Neural progenitor cell (in vitro differentiated cells): ENCODE measurements at regions not wholly inside any gene's neighbourhood (a gene's known extent, or its start where the extent isn't known, plus 50 kb on each side); places are given as distances from the start of the nearest gene placed in this dataset.

Experiments used
- DNase-seq: peaks from one replicate; pipeline ENCODE4 v3.0.0-alpha.2; 2016; ENCODE audit warnings: low spot score
- H2AFZ ChIP-seq: fragments of 200-600 bp; sonication (generic); replicated peaks from 2 replicates; pipeline ENCODE4 v1.6.1; 2016; ENCODE audit warnings: antibody characterized with exemption
- H3F3A ChIP-seq: fragments of 200-600 bp; sonication (generic); 2 replicates; pipeline ENCODE4 v1.6.1; 2016; ENCODE audit warnings: antibody characterized with exemption, low read depth
- H3K27ac ChIP-seq: fragments of 200-600 bp; sonication (generic); 2 replicates; pipeline ENCODE4 v1.5.1; 2016; ENCODE audit warnings: mild to moderate bottlenecking
- H3K27me3 ChIP-seq: fragments of 200-600 bp; sonication (generic); 2 replicates; pipeline ENCODE4 v1.6.1; 2016; ENCODE audit warnings: mild to moderate bottlenecking, moderate library complexity
- H3K36me3 ChIP-seq: fragments of 200-600 bp; sonication (generic); 2 replicates; pipeline ENCODE4 v1.5.1; 2016
- H3K4me1 ChIP-seq: fragments of 200-600 bp; sonication (generic); 2 replicates; pipeline ENCODE4 v1.6.1; 2016; ENCODE audit warnings: mixed run types
- H3K4me2 ChIP-seq: fragments of 200-600 bp; sonication (generic); 2 replicates; pipeline ENCODE4 v1.6.1; 2016
- H3K4me3 ChIP-seq: fragments of 200-600 bp; sonication (generic); 2 replicates; pipeline ENCODE4 v1.5.1; 2016
- H3K79me2 ChIP-seq: fragments of 200-600 bp; sonication (generic); 2 replicates; pipeline ENCODE4 v1.6.1; 2016; ENCODE audit warnings: low read depth
- H3K9ac ChIP-seq: fragments of 200-600 bp; sonication (generic); 2 replicates; pipeline ENCODE4 v1.6.1; 2016
- H3K9me3 ChIP-seq: fragments of 200-600 bp; sonication (generic); 2 replicates; pipeline ENCODE4 v1.5.1; 2016; ENCODE audit warnings: low read depth
- H4K20me1 ChIP-seq: fragments of 200-600 bp; sonication (generic); 2 replicates; pipeline ENCODE4 v1.6.1; 2016; ENCODE audit warnings: low read depth
- H3K27ac Mint-ChIP-seq: 3 replicates; pipeline ENCODE4 v1.8.0; 2021; ENCODE audit warnings: mixed read lengths
- H3K27me3 Mint-ChIP-seq: 2 replicates; pipeline ENCODE4 v1.8.0; 2022; ENCODE audit warnings: low read depth, mild to moderate bottlenecking, inconsistent platforms, moderate library complexity, mixed read lengths; ENCODE audit not compliant: insufficient read depth
- H3K36me3 Mint-ChIP-seq: 3 replicates; pipeline ENCODE4 v1.8.0; 2021; ENCODE audit warnings: mixed read lengths
- H3K4me1 Mint-ChIP-seq: 3 replicates; pipeline ENCODE4 v1.8.0; 2021; ENCODE audit warnings: mixed read lengths
- H3K4me3 Mint-ChIP-seq: 3 replicates; pipeline ENCODE4 v1.8.0; 2021; ENCODE audit warnings: mild to moderate bottlenecking, moderate library complexity, mixed read lengths
- H3K9me3 Mint-ChIP-seq: 3 replicates; pipeline ENCODE4 v1.8.0; 2020; ENCODE audit warnings: mixed read lengths
- CTCF ChIP-seq: fragments of 200-600 bp; sonication (generic); IDR thresholded peaks from 2 replicates; pipeline ENCODE4 v1.5.1; 2017; ENCODE audit warnings: antibody characterized with exemption, mild to moderate bottlenecking
- EZH2 ChIP-seq: fragments of 200-600 bp; sonication (generic); IDR thresholded peaks from 2 replicates; pipeline ENCODE4 v1.6.1; 2017; ENCODE audit warnings: antibody characterized with exemption, mild to moderate bottlenecking, moderate library complexity
- EZH2phosphoT487 ChIP-seq: fragments of 200-600 bp; sonication (generic); IDR thresholded peaks from 2 replicates; pipeline ENCODE4 v1.6.1; 2017; ENCODE audit warnings: antibody characterized with exemption

DNA sequence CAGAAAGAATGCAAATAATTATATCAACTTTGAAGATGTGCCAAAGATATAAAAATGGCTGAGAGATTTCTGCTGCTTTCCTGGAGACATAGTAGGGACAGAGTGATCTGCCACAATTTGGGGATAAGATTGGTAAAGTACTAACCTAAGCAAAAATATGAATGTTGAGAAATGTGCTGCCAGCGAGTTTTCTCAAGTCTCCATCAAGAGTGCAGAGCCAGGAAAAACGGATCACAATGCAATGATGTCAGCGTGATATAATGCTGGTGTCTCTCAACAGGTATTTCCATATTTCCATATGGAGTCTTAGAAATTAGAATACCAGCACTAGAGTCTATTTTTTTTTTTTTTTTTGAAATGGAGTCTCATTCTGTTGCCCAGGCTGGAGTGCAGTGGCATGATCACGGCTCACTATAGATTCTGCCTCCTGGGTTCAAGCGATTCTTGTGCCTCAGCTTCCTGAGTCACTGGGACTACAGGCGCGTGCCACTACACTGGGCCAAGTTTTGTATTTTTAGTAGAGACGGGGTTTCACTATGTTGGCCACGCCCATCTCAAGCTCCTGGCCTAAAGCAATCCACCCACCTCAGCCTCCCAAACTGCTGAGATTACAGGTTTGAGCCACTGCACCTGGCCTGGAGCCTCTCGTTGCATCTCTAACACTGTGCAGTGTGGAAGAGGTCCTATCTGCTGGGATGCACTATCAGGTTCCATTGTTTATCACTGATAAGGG is 893.5 kb downstream of the TRIML1 start:
- Histone ChIP-seq H3K79me2 (no peaks in the 10 kb centered on the region), H3K36me3 (no peaks in the 10 kb centered on the region), H2AFZ (no peak overlapping the region), H3K27ac (no peak overlapping the region), H3K4me1 (no peaks in the 10 kb centered on the region), H4K20me1 (no peaks in the 10 kb centered on the region), H3K9ac (no peak overlapping the region), H3K4me3 (no peak overlapping the region), H3F3A (no peaks in the 10 kb centered on the region), H3K9me3 (no peaks in the 10 kb centered on the region), H3K27me3 (no peaks in the 10 kb centered on the region), H3K4me2 (no peak overlapping the region)
- Mint-ChIP-seq H3K27me3 (peaks cover 2% of the 10 kb centered on the region), H3K36me3 (no peaks in the 10 kb centered on the region), H3K27ac (no peak overlapping the region), H3K9me3 (no peaks in the 10 kb centered on the region), H3K4me1 (no peaks in the 10 kb centered on the region), H3K4me3 (no peak overlapping the region)
- DNase-seq: no peak
- no peak for TF ChIP-seq EZH2phosphoT487
- no peak for TF ChIP-seq CTCF
- no peak for TF ChIP-seq EZH2

GRCh38 chr4:189033801-189034347 is 894.6 kb downstream of the TRIML1 start:
- Histone ChIP-seq H4K20me1 (no peaks in the 10 kb centered on the region), H3K79me2 (no peaks in the 10 kb centered on the region), H3K36me3 (no peaks in the 10 kb centered on the region), H3K4me2 (no peak overlapping the region), H3K27ac (no peak overlapping the region), H3K9ac (no peak overlapping the region), H2AFZ (peak overlapping the region; percentile 17), H3F3A (no peaks in the 10 kb centered on the region), H3K4me1 (no peaks in the 10 kb centered on the region), H3K9me3 (no peaks in the 10 kb centered on the region), H3K27me3 (no peaks in the 10 kb centered on the region), H3K4me3 (no peak overlapping the region)
- H3K27ac Mint-ChIP-seq: no peak overlapping the region
- H3K4me3 Mint-ChIP-seq: no peak overlapping the region
- no peaks in the 10 kb centered on the region for H3K36me3 Mint-ChIP-seq
- no peaks in the 10 kb centered on the region for H3K9me3 Mint-ChIP-seq
- H3K4me1 Mint-ChIP-seq: no peaks in the 10 kb centered on the region
- no peak for DNase-seq
- TF ChIP-seq EZH2 (no peak), EZH2phosphoT487 (no peak), CTCF (no peak)
- H3K27me3 Mint-ChIP-seq: peaks cover 2% of the 10 kb centered on the region

DNA sequence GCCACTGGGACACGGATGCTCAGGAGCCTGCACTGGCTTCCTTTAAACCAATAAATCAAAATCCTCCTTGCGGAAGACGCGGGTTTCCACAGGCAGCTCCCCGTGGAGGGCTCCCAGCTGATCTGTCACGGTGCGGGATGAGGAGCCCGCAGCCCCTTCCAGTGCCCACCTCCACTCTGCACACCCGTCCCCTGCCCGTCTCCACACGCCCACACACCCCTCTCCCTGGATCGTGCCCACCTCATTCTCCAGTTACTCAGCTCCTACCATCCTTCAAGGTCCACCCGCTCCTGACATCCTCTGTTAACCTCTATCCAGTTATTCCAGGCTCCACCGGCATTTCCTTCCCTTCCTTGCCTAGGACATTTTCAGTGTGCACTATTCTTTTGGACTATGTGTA is 895.9 kb downstream of the TRIML1 start:
- H3K27ac Mint-ChIP-seq: no peak overlapping the region
- no peaks in the 10 kb centered on the region for H3K36me3 Mint-ChIP-seq
- H3K27me3 Mint-ChIP-seq: peaks cover 2% of the 10 kb centered on the region
- H4K20me1 ChIP-seq: no peaks in the 10 kb centered on the region
- no peak for DNase-seq
- H3K4me2 ChIP-seq: no peak overlapping the region
- no peaks in the 10 kb centered on the region for H3K9me3 Mint-ChIP-seq
- no peak overlapping the region for H3K27ac ChIP-seq
- H3K36me3 ChIP-seq: no peaks in the 10 kb centered on the region
- H3K4me1 ChIP-seq: no peaks in the 10 kb centered on the region
- H3F3A ChIP-seq: no peaks in the 10 kb centered on the region
- no peak overlapping the region for H3K4me3 ChIP-seq
- no peaks in the 10 kb centered on the region for H3K27me3 ChIP-seq
- TF ChIP-seq CTCF: no peak
- H3K4me1 Mint-ChIP-seq: no peaks in the 10 kb centered on the region
- H3K4me3 Mint-ChIP-seq: no peak overlapping the region
- no peaks in the 10 kb centered on the region for H3K79me2 ChIP-seq
- no peak overlapping the region for H2AFZ ChIP-seq
- no peak overlapping the region for H3K9ac ChIP-seq
- no peaks in the 10 kb centered on the region for H3K9me3 ChIP-seq
